Central memory CD8-positive, alpha-beta T cell (primary cell): ENCODE measurements at regions not wholly inside any gene's neighbourhood (a gene's known extent, or its start where the extent isn't known, plus 50 kb on each side); places are given as distances from the start of the nearest gene placed in this dataset.

ENCODE experiments used
- ATAC-seq: fragments of 150-1000 bp; cut with Tn5 transposase; replicated peaks from 2 replicates; pipeline ENCODE4 v1.10.0; 2022; ENCODE audit warnings: mild to moderate bottlenecking, moderate FRiP score, moderate number of reproducible peaks; ENCODE audit not compliant: poor library complexity, severe bottlenecking; ENCODE audit errors: extremely low read depth
- DNase-seq, 2 donors: peaks; one replicate each; pipeline ENCODE4 v3.0.0; 2021; ENCODE audit warnings: low spot score in 2 of 2
- H3K27ac Mint-ChIP-seq: one replicate; pipeline ENCODE4 v1.8.0; 2022; ENCODE audit warnings: low read depth, mild to moderate bottlenecking, moderate library complexity, mixed read lengths
- H3K27me3 Mint-ChIP-seq: one replicate; pipeline ENCODE4 v1.8.0; 2022; ENCODE audit warnings: mixed read lengths
- H3K36me3 Mint-ChIP-seq: one replicate; pipeline ENCODE4 v1.8.0; 2022; ENCODE audit warnings: mild to moderate bottlenecking, moderate library complexity, mixed read lengths; ENCODE audit not compliant: insufficient read depth
- H3K4me1 Mint-ChIP-seq: one replicate; pipeline ENCODE4 v1.8.0; 2022; ENCODE audit warnings: mixed read lengths
- H3K4me3 Mint-ChIP-seq: one replicate; pipeline ENCODE4 v1.8.0; 2022; ENCODE audit warnings: mild to moderate bottlenecking, moderate library complexity, mixed read lengths
- H3K9me3 Mint-ChIP-seq: one replicate; pipeline ENCODE4 v1.8.0; 2022; ENCODE audit warnings: mixed read lengths

GRCh38 chr5:174655351-174655750, 69.0 kb upstream of the MSX2 start:
- Mint-ChIP-seq H3K27ac (no peak overlapping the region), H3K27me3 (peaks cover 12% of the 10 kb centered on the region), H3K4me3 (no peak overlapping the region), H3K36me3 (no peaks in the 10 kb centered on the region), H3K9me3 (no peaks in the 10 kb centered on the region), H3K4me1 (no peaks in the 10 kb centered on the region)
- ATAC-seq (no peak), DNase-seq (no peak)

DNA sequence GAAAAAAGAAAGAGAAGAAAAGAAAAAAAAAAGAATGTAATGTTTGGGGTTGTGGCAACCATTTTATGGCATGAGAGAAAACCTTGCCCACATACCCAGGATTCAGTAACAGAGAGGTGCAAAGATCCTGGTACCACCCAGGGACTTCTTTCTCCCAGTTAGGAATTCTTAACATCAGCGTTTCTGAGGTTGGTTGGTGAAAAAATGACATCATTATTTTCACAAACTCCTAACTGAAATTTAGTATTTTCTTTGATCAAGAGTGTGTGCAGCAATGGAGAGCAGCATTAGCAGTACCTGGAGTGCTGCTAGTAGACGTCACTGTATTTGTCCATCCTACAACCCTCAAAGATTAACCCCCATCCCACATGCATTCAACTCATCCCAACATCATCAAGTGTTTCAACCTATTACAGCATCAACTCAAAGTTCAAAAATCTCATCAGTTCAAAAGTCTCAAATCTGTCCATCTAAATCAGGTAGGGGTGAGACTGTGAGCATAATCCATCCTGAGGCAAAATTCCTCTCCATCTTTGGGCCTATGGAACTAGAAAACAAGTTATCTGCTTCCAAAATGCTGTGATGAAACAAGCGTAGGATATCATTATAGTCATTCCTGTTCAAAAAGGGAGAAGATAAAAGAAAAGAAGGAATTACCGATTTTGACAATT, 60.1 kb upstream of the MSX2 start:
- Mint-ChIP-seq H3K9me3 (no peaks in the 10 kb centered on the region), H3K27ac (no peak overlapping the region), H3K27me3 (no peaks in the 10 kb centered on the region), H3K36me3 (no peaks in the 10 kb centered on the region), H3K4me3 (no peak overlapping the region), H3K4me1 (no peaks in the 10 kb centered on the region)
- ATAC-seq: no peak
- no peak for DNase-seq

DNA sequence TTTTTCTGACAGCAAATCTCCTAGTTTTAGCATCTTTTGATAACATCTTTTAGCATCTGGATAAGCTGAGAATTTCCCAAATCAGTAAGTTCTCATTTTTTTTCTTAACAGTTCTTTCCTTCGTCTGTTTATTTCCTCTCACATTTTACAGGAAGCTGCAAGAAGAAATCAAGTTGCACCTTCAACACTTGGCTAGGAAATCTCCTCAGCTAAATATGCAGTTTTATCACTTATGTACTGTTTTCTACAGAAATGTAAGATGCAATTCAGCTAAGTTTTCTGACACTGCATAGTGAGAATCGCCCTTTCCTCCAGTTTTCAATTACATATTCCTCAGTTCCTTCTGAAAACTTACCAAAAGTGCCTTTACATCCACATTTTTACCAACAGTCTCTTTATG, 59.0 kb upstream of the MSX2 start:
- ATAC-seq: no peak
- Mint-ChIP-seq H3K27me3 (no peaks in the 10 kb centered on the region), H3K9me3 (no peaks in the 10 kb centered on the region), H3K27ac (no peak overlapping the region), H3K4me3 (no peak overlapping the region), H3K4me1 (no peaks in the 10 kb centered on the region), H3K36me3 (no peaks in the 10 kb centered on the region)
- no peak for DNase-seq

DNA sequence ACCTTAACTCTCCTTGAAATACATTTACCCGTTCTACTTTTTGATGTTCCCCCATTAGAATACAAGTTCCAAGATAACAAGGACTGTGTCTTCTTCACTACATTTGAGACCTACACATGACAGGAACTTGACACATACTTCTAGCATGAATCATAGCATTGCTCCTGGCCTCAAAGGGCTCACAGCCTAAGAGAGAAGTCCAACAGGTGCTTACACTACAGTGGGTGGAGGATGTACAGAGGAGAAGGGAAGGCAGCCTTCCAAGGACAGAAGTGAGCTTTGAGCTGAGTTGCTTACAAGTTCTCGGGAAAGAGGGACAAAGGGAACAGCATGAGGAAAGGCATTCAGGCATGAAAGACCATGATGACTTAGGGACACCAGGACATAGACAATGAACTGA, 56.9 kb upstream of the MSX2 start:
- Mint-ChIP-seq H3K27ac (no peak overlapping the region), H3K36me3 (no peaks in the 10 kb centered on the region), H3K27me3 (no peaks in the 10 kb centered on the region), H3K4me1 (no peaks in the 10 kb centered on the region), H3K9me3 (no peaks in the 10 kb centered on the region), H3K4me3 (no peak overlapping the region)
- DNase-seq (no peak), ATAC-seq (no peak)

GRCh38 chr5:174668349-174668748, 56.0 kb upstream of the MSX2 start:
- no peak for ATAC-seq
- H3K27ac Mint-ChIP-seq: no peak overlapping the region

More at GRCh38 chr5:174668349-174668748, 56.0 kb upstream of the MSX2 start:
- DNase-seq: no peak
- Mint-ChIP-seq H3K9me3 (no peaks in the 10 kb centered on the region), H3K36me3 (no peaks in the 10 kb centered on the region), H3K4me3 (no peak overlapping the region), H3K4me1 (no peaks in the 10 kb centered on the region), H3K27me3 (no peaks in the 10 kb centered on the region)
